ENCODE measurements at regions not wholly inside any gene's neighbourhood (a gene's known extent, or its start where the extent isn't known, plus 50 kb on each side); places are given as distances from the start of the nearest gene placed in this dataset.
"Not testable (repeated sequence)": the region's sequence is repeated elsewhere in the genome, so short reads cannot be mapped to it uniquely, and the experiment has no call there.

DNA sequence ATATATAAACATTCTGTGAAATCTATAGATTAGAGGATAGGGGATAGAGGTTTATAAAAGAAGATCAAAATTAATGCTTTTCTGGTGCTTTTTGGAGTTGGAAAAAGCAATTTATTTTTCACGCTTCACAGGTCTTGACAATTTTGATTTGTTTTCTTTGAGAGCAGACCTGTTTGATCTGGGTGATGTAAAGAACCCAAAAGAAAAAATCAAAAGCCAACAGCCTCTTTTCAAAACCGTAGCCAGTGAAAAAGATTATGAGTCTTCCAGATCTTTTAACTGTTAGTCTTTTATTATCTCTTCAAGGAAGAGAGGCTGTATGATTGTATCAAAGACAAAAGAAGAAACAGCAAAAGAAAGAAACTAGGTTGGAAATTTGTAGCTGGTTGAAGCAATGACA lies 1738.7 kb downstream of the KHDRBS2 start:
- not testable (repeated sequence) for TF ChIP-seq ZNF510 (tag by site-specific recombination; IDR thresholded peaks at IDR 0.05; ENCODE audit: insufficient replicate concordance); SALL2 (tag by site-specific recombination; IDR thresholded peaks at IDR 0.05; ENCODE audit: borderline replicate concordance); ZNF274 (IDR thresholded peaks at IDR 0.05; ENCODE audit: low read length); ZNF274 (tag by site-specific recombination; IDR thresholded peaks at IDR 0.05; ENCODE audit: borderline replicate concordance); ZNF791 (tag by site-specific recombination; IDR thresholded peaks at IDR 0.05); ZNF10 (tag by site-specific recombination; IDR thresholded peaks at IDR 0.05); ZNF792 (tag by site-specific recombination; IDR thresholded peaks at IDR 0.05); ZNF248 (tag by site-specific recombination; IDR thresholded peaks at IDR 0.05); ZNF121 (tag by site-specific recombination; IDR thresholded peaks at IDR 0.05); ZNF558 (tag by site-specific recombination; IDR thresholded peaks at IDR 0.05); ZNF391 (tag by site-specific recombination; IDR thresholded peaks at IDR 0.05; ENCODE audit: borderline replicate concordance, low read depth); ZNF146 (tag by site-specific recombination; IDR thresholded peaks at IDR 0.05)
- TF ChIP-seq, protein P1, sequence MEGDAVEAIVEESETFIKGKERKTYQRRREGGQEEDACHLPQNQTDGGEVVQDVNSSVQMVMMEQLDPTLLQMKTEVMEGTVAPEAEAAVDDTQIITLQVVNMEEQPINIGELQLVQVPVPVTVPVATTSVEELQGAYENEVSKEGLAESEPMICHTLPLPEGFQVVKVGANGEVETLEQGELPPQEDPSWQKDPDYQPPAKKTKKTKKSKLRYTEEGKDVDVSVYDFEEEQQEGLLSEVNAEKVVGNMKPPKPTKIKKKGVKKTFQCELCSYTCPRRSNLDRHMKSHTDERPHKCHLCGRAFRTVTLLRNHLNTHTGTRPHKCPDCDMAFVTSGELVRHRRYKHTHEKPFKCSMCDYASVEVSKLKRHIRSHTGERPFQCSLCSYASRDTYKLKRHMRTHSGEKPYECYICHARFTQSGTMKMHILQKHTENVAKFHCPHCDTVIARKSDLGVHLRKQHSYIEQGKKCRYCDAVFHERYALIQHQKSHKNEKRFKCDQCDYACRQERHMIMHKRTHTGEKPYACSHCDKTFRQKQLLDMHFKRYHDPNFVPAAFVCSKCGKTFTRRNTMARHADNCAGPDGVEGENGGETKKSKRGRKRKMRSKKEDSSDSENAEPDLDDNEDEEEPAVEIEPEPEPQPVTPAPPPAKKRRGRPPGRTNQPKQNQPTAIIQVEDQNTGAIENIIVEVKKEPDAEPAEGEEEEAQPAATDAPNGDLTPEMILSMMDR (tag by site-specific recombination; IDR thresholded peaks at IDR 0.05): not testable (repeated sequence)
